SH-SY5Y (cell line): ENCODE measurements at regions not wholly inside any gene's neighbourhood (a gene's known extent, or its start where the extent isn't known, plus 50 kb on each side); places are given as distances from the start of the nearest gene placed in this dataset.

Experiments used
- GATA2 ChIP-seq: IDR thresholded peaks from 2 replicates; pipeline ENCODE4 v1.6.1; 2011; ENCODE audit warnings: mild to moderate bottlenecking, low read depth, low read length
- GATA3 ChIP-seq: IDR thresholded peaks from 2 replicates; pipeline ENCODE4 v1.6.1; 2011; ENCODE audit warnings: low read depth, mild to moderate bottlenecking, low read length, moderate library complexity

GRCh38 chr5:101515721-101516120 is 612.6 kb upstream of the ST8SIA4 start:
- TF ChIP-seq GATA2 (no peak), GATA3 (no peak)

- no peak for TF ChIP-seq GATA2
- TF ChIP-seq GATA3 = no peak
Observed at GRCh38 chr5:101505891-101506570, 602.9 kb upstream of the ST8SIA4 start.

GRCh38 chr5:101482931-101483330 is 579.8 kb upstream of the ST8SIA4 start:
- no peak for TF ChIP-seq GATA2
- no peak for TF ChIP-seq GATA3

- TF ChIP-seq GATA3 = no peak
- TF ChIP-seq GATA2 = no peak
Observed at GRCh38 chr5:101473483-101473882, 570.4 kb upstream of the ST8SIA4 start.

- TF ChIP-seq GATA2 (no peak), GATA3 (no peak)
Observed at GRCh38 chr5:101461455-101461854, 558.4 kb upstream of the ST8SIA4 start.

- no peak for TF ChIP-seq GATA3
- TF ChIP-seq GATA2 = no peak
Observed at GRCh38 chr5:101458587-101458986, 555.5 kb upstream of the ST8SIA4 start.

- no peak for TF ChIP-seq GATA3
- TF ChIP-seq GATA2 = no peak
Observed at GRCh38 chr5:101455851-101456250, 552.8 kb upstream of the ST8SIA4 start.

- no peak for TF ChIP-seq GATA2
- TF ChIP-seq GATA3 = no peak
Observed at GRCh38 chr5:101455048-101455447, 552.0 kb upstream of the ST8SIA4 start.

GRCh38 chr5:101440173-101440572 is 537.1 kb upstream of the ST8SIA4 start:
- TF ChIP-seq GATA3 (no peak), GATA2 (no peak)

GRCh38 chr5:101437351-101437750 is 534.3 kb upstream of the ST8SIA4 start:
- TF ChIP-seq GATA3 (no peak), GATA2 (no peak)

- no peak for TF ChIP-seq GATA2
- no peak for TF ChIP-seq GATA3
Observed at GRCh38 chr5:101435768-101436167, 532.7 kb upstream of the ST8SIA4 start.

GRCh38 chr5:101431201-101431600 is 528.1 kb upstream of the ST8SIA4 start:
- no peak; the same call in 1 of the 2 replicates for TF ChIP-seq GATA2
- TF ChIP-seq GATA3 = no peak

GRCh38 chr5:101430551-101430950 is 527.5 kb upstream of the ST8SIA4 start:
- no peak for TF ChIP-seq GATA3
- no peak for TF ChIP-seq GATA2

- TF ChIP-seq GATA2 (no peak), GATA3 (no peak)
Observed at GRCh38 chr5:101429241-101429640, 526.2 kb upstream of the ST8SIA4 start.

GRCh38 chr5:101425339-101425859 is 522.3 kb upstream of the ST8SIA4 start:
- TF ChIP-seq GATA3 = no peak
- TF ChIP-seq GATA2 = no peak
